ENCODE measurements at regions not wholly inside any gene's neighbourhood (a gene's known extent, or its start where the extent isn't known, plus 50 kb on each side); places are given as distances from the start of the nearest gene placed in this dataset.

- TF ChIP-seq CTCF (conservative IDR thresholded peaks at IDR 0.05; ENCODE audit: low read depth, low read length) = no peak
- no peak for TF ChIP-seq EZH2 (IDR thresholded peaks at IDR 0.05; ENCODE audit: low read length, unreplicated experiment)
Measured at GRCh38 chr13:85709072-85709471, 90.1 kb downstream of the SLITRK6 start.
